Heart left ventricle (tissue), 16 donors: ENCODE measurements at regions not wholly inside any gene's neighbourhood (a gene's known extent, or its start where the extent isn't known, plus 50 kb on each side); places are given as distances from the start of the nearest gene placed in this dataset.

Experiments
- ATAC-seq, 4 donors: fragments of 200-7000 bp; cut with Tn5 transposase; one replicate each; pipeline ENCODE4 v1.9.1; 2020 to 2022; ENCODE audit warnings: moderate library complexity in 4 of 4, mild to moderate bottlenecking in 3 of 4, moderate number of reproducible peaks in 1 of 4
- DNase-seq, 5 donors: peaks; one replicate each; pipeline ENCODE4 v3.0.0-alpha.2; 2020
- H3K27ac ChIP-seq, 12 donors: fragments of 200-600 bp; sonication (generic) in 4 of 12; one replicate each; pipeline versions ENCODE4 v1.5.0 to v1.8.0; 2016 to 2022; ENCODE audit warnings: mild to moderate bottlenecking in 2 of 12
- H3K27me3 ChIP-seq, 9 donors: fragments of 200-600 bp; sonication (generic) in 2 of 9; one replicate each; pipeline versions ENCODE4 v1.5.1 to v1.8.0; 2016 to 2022; ENCODE audit warnings: mild to moderate bottlenecking in 3 of 9
- H3K36me3 ChIP-seq, 9 donors: fragments of 200-600 bp; sonication (generic) in 2 of 9; one replicate each; pipeline versions ENCODE4 v1.5.0 to v1.8.0; 2018 to 2022; ENCODE audit warnings: mild to moderate bottlenecking in 2 of 9
- H3K4me1 ChIP-seq, 12 donors: fragments of 200-600 bp; sonication (generic) in 4 of 12; one replicate each; pipeline versions ENCODE4 v1.5.0 to v1.8.0; 2016 to 2022; ENCODE audit warnings: mild to moderate bottlenecking in 3 of 12
- H3K4me3 ChIP-seq, 12 donors: fragments of 200-600 bp; sonication (generic) in 4 of 12; one replicate each; pipeline versions ENCODE4 v1.5.0 to v1.8.0; 2017 to 2022; ENCODE audit warnings: mild to moderate bottlenecking in 9 of 12, moderate library complexity in 4 of 12
- H3K9me3 ChIP-seq, 12 donors: fragments of 200-600 bp; sonication (generic) in 4 of 12; one replicate each; pipeline versions ENCODE4 v1.5.0 to v1.8.0; 2016 to 2022; ENCODE audit warnings: mild to moderate bottlenecking in 1 of 12
- CTCF ChIP-seq, 12 donors: fragments of 200-600 bp; sonication (generic) in 4 of 12; IDR thresholded peaks; one replicate each; pipeline versions ENCODE4 v1.5.0 to v1.8.0; 2018 to 2022; ENCODE audit warnings: antibody characterized with exemption in 12 of 12, mild to moderate bottlenecking in 5 of 12
- POLR2A ChIP-seq, 2 donors: fragments of 450-650 bp; IDR thresholded peaks; one replicate each; pipeline ENCODE4 v1.6.1; 2017; ENCODE audit warnings: antibody characterized with exemption in 2 of 2, mild to moderate bottlenecking in 2 of 2, moderate library complexity in 2 of 2
- WGBS, 4 donors: extraction: QIAGEN DNeasy Blood & Tissue Kit in 2 of 4; methylation state at CpG; one replicate each; pipeline versions ENCODE4 v1.1.5 to v1.1.7; 2013 to 2018; 5-methylcytosine and 5-hydroxymethylcytosine counted together
- intact Hi-C, 10 donors: fragments of 100-400 bp; cut with DNase I; formaldehyde crosslinking; loops; one replicate each; pipeline versions ENCODE4 v1.11.1 to v1.14.2; 2022
- donor health status: ischemic (EF 13 %, LVEDD 7.1; RV severe dilation, severe dysfunction).
- donor health status: healthy with polysubstance abuse.
- donor health status: DM: no; HTN: yes; CAD: no.
- donor health status: DM: no; HTN: no; CAD: no.
- donor health status: ischemic (EF 25% LVEDD 6.9; RV normal size, moderate dysfunction).
- donor health status: ischemic (EF 25% LVEDD 5.7; RV mildly dilated, moderate dysfunction).
- donor health status: healthy.
- donor health status: DM: yes; HTN: yes; CAD: no.
- donor health status: ischemic (EF 35%, LVEDD 5.7; RV mildly dilated, moderate dysfunction).
- donor health status: nonischemic (EF 11% LVEDD 7.7; RV severe dilation, severe dysfunction).
- donor health status: DM: yes; HTN: yes; CAD: no.
- donor health status: PGD.
- donor health status: ischemic (EF 29% LVEDD 5.4; RV normal size, mild dysfunction).
- donor health status: nonischemic (EF 23%, LVEDD 6.1; RV moderate dilation, normal function).

- no peaks in the 10 kb centered on the region for H3K9me3 ChIP-seq
- 59 to 66% (median 63%) methylated on average over 5 of the region's 5 CpGs for WGBS, 4 donors
- TF ChIP-seq POLR2A (IDR thresholded peaks at IDR 0.05) (no peak), CTCF (IDR thresholded peaks at IDR 0.05) (no peak)
- no peak overlapping the region for H3K27ac ChIP-seq
- H3K27me3 ChIP-seq, result no peaks in the 10 kb centered on the region
- no peak overlapping the region for H3K4me3 ChIP-seq
- no peak for ATAC-seq
- no peaks in the 10 kb centered on the region for H3K4me1 ChIP-seq
- no peak for DNase-seq
- H3K36me3 ChIP-seq, result no peaks in the 10 kb centered on the region
- intact Hi-C loops, result no loop called here
These were observed 66.6 kb upstream of the NELL2 start for GRCh38 chr12:44942714-44943113.

- H3K36me3 ChIP-seq, result no peaks in the 10 kb centered on the region
- ATAC-seq (no peak), DNase-seq (no peak)
- H3K4me3 ChIP-seq, result no peak overlapping the region
- peaks cover 0 to 4% (median 0%) of the 10 kb centered on the region in 12 donors for H3K4me1 ChIP-seq
- H3K9me3 ChIP-seq, result no peaks in the 10 kb centered on the region
- no peaks in the 10 kb centered on the region for H3K27me3 ChIP-seq
- intact Hi-C loops, result loop anchor here in 7 of 10 donors (1.0 to 5.0 kb wide), 4 partner anchors 914 to 974 kb away; no protein-coding TSS in a partner anchor
- TF ChIP-seq CTCF (IDR thresholded peaks at IDR 0.05) (peak; percentile 49 to 77 (median 67)), POLR2A (IDR thresholded peaks at IDR 0.05) (no peak)
- WGBS, 4 donors, result 40 to 47% (median 45%) methylated on average over 4 of the region's 4 CpGs
- H3K27ac ChIP-seq, result no peak overlapping the region
These were observed 55.0 kb upstream of the NELL2 start for GRCh38 chr12:44930972-44931600.

- intact Hi-C loops, result loop anchor here in 9 of 10 donors (5.0 to 10.0 kb wide), 5 partner anchors 912 to 985 kb away; no protein-coding TSS in a partner anchor
- WGBS, 4 donors, result 78 to 86% (median 79%) methylated on average over 3 of the region's 3 CpGs
- no peak for ATAC-seq
These were observed 53.2 kb upstream of the NELL2 start for GRCh38 chr12:44929236-44929885.

More at GRCh38 chr12:44929236-44929885, 53.2 kb upstream of the NELL2 start:
- Histone ChIP-seq H3K27me3 (no peaks in the 10 kb centered on the region), H3K4me3 (no peak overlapping the region), H3K9me3 (no peaks in the 10 kb centered on the region), H3K4me1 (peaks cover 0 to 4% (median 0%) of the 10 kb centered on the region in 12 donors), H3K27ac (no peak overlapping the region), H3K36me3 (no peaks in the 10 kb centered on the region)
- DNase-seq, result no peak
- no peak for TF ChIP-seq CTCF (IDR thresholded peaks at IDR 0.05)
- TF ChIP-seq POLR2A (IDR thresholded peaks at IDR 0.05), result no peak
